H1 (cell line): ENCODE measurements at regions not wholly inside any gene's neighbourhood (a gene's known extent, or its start where the extent isn't known, plus 50 kb on each side); places are given as distances from the start of the nearest gene placed in this dataset.

Experiments
- CTCF ChIA-PET: fragments of 300-600 bp; sonication (Branson Sonifier 250); formaldehyde crosslinking; loops from one replicate; lab custom pipeline; 2021; ENCODE audit not compliant: partially characterized antibody; lab: Charles Lee
- POLR2A ChIA-PET: fragments of 300-600 bp; sonication (Branson Sonifier 250); formaldehyde crosslinking; loops from one replicate; lab custom pipeline; 2021; ENCODE audit warnings: inconsistent platforms; ENCODE audit not compliant: partially characterized antibody; lab: Charles Lee
- DNase-seq, 2 experiments: peaks; one replicate each; pipeline versions ENCODE4 v3.0.0 to v3.0.0-alpha.2; 2010 to 2022; ENCODE audit warnings: low spot score in 2 of 2, low read depth in 1 of 2, mixed read lengths in 1 of 2
- FAIRE-seq: peaks from 2 replicates; lab custom pipeline; 2011; peaks lifted over from hg19 to GRCh38; lab: Jason Lieb, UNC
- H2AFZ ChIP-seq: 2 replicates; pipeline ENCODE4 v1.8.1; 2012; ENCODE audit warnings: low read length, inconsistent platforms
- H2AK5ac ChIP-seq: 2 replicates; pipeline ENCODE4 v1.6.1; 2013; ENCODE audit warnings: low read depth, low read length
- H2BK120ac ChIP-seq: replicated peaks from 2 replicates; pipeline ENCODE3; 2013; ENCODE audit warnings: low read depth, low read length, inconsistent platforms
- H2BK12ac ChIP-seq: 2 replicates; pipeline ENCODE4 v1.6.1; 2013; ENCODE audit warnings: low read depth, low read length
- H2BK15ac ChIP-seq: 2 replicates; pipeline ENCODE4 v1.6.1; 2013; ENCODE audit warnings: low read length
- H2BK20ac ChIP-seq: 2 replicates; pipeline ENCODE4 v1.6.1; 2013; ENCODE audit warnings: low read length
- H2BK5ac ChIP-seq: 2 replicates; pipeline ENCODE4 v1.6.1; 2013; ENCODE audit warnings: low read depth, low read length
- H3K14ac ChIP-seq: 2 replicates; pipeline ENCODE4 v1.6.1; 2013; ENCODE audit warnings: inconsistent platforms; ENCODE audit not compliant: insufficient read length
- H3K18ac ChIP-seq: 2 replicates; pipeline ENCODE4 v1.6.1; 2013; ENCODE audit warnings: low read length; ENCODE audit errors: extremely low read depth
- H3K23ac ChIP-seq: 2 replicates; pipeline ENCODE4 v1.6.1; 2013; ENCODE audit warnings: inconsistent platforms; ENCODE audit not compliant: insufficient read length
- H3K23me2 ChIP-seq: 2 replicates; pipeline ENCODE4 v1.6.1; 2013; ENCODE audit warnings: low read depth, low read length
- H3K27ac ChIP-seq: 2 replicates; pipeline ENCODE4 v1.6.1; 2011; ENCODE audit warnings: low read depth, low read length, inconsistent platforms
- H3K27me3 ChIP-seq, 4 experiments: replicated peaks in 1 of 4; 1 replicate in 1 of 4; 2 replicates in 3 of 4; pipeline versions ENCODE4 v1.6.1 to v1.8.1; 2011 to 2013; ENCODE audit warnings: low read length in 3 of 4, mild to moderate bottlenecking in 3 of 4, inconsistent platforms in 2 of 4, mixed read lengths in 2 of 4, moderate library complexity in 1 of 4; ENCODE audit not compliant: control insufficient read depth in 3 of 4, insufficient read depth in 3 of 4; ENCODE audit errors: extremely low read depth in 1 of 4
- H3K36me3 ChIP-seq, 4 experiments: 2 replicates each; pipeline versions ENCODE4 v1.6.1 to v1.8.1; 2011 to 2013; ENCODE audit warnings: mild to moderate bottlenecking in 4 of 4, low read length in 3 of 4, moderate library complexity in 2 of 4, control low read depth in 1 of 4, inconsistent platforms in 1 of 4; ENCODE audit not compliant: insufficient read depth in 4 of 4, control insufficient read depth in 2 of 4
- H3K4ac ChIP-seq: replicated peaks from 2 replicates; pipeline ENCODE3; 2013; ENCODE audit warnings: low read length, low read depth, mixed read lengths, inconsistent platforms; ENCODE audit not compliant: insufficient read length
- H3K4me1 ChIP-seq, 4 experiments: replicated peaks in 1 of 4; 1 replicate in 1 of 4; 2 replicates in 3 of 4; pipeline versions ENCODE4 v1.6.1 to v1.8.1; 2011 to 2013; ENCODE audit warnings: low read length in 3 of 4, inconsistent platforms in 2 of 4, mixed read lengths in 1 of 4; ENCODE audit not compliant: insufficient read depth in 4 of 4, control insufficient read depth in 3 of 4
- H3K4me2 ChIP-seq, 2 experiments: 2 replicates each; pipeline versions ENCODE4 v1.6.1 to v1.8.1; 2011 to 2013; ENCODE audit warnings: low read depth in 2 of 2, low read length in 2 of 2, control low read depth in 1 of 2, inconsistent platforms in 1 of 2, mild to moderate bottlenecking in 1 of 2; ENCODE audit not compliant: insufficient read depth in 1 of 2
- H3K4me3 ChIP-seq, 4 experiments: fragments of 200-600, 300-600 bp in 1 of 4; sonication (generic), shearing (Covaris generic), sonication (Bioruptor Twin) in 1 of 4; 2 replicates each; pipeline versions ENCODE4 v1.5.1 to v1.8.1; 2011 to 2016; ENCODE audit warnings: low read length in 4 of 4, low read depth in 3 of 4, control low read depth in 2 of 4, inconsistent platforms in 2 of 4, mild to moderate bottlenecking in 2 of 4, mixed read lengths in 1 of 4, moderate library complexity in 1 of 4; ENCODE audit not compliant: insufficient read depth in 2 of 4; ENCODE audit errors: extremely low read depth in 1 of 4
- H3K56ac ChIP-seq: replicated peaks from 2 replicates; pipeline ENCODE3; 2013; ENCODE audit warnings: low read depth, mild to moderate bottlenecking, mixed read lengths, low read length, inconsistent platforms; ENCODE audit not compliant: insufficient read length
- H3K79me1 ChIP-seq: 2 replicates; pipeline ENCODE4 v1.6.1; 2013; ENCODE audit warnings: low read depth, low read length, control low read depth
- H3K79me2 ChIP-seq, 2 experiments: 2 replicates each; pipeline versions ENCODE4 v1.6.1 to v1.8.1; 2012 to 2013; ENCODE audit warnings: low read length in 2 of 2, mild to moderate bottlenecking in 2 of 2, inconsistent platforms in 1 of 2; ENCODE audit not compliant: insufficient read depth in 2 of 2, control insufficient read depth in 1 of 2
- H3K9ac ChIP-seq, 4 experiments: replicated peaks in 1 of 4; 1 replicate in 1 of 4; 2 replicates in 3 of 4; pipeline versions ENCODE4 v1.6.1 to v1.8.1; 2011 to 2013; ENCODE audit warnings: low read depth in 3 of 4, low read length in 3 of 4, control low read depth in 2 of 4, mild to moderate bottlenecking in 2 of 4, moderate library complexity in 2 of 4, inconsistent platforms in 1 of 4; ENCODE audit errors: extremely low read depth in 1 of 4
- H3K9me3 ChIP-seq, 2 experiments: 2 replicates each; pipeline versions ENCODE4 v1.6.1 to v1.8.1; 2012 to 2013; ENCODE audit warnings: mild to moderate bottlenecking in 2 of 2, moderate library complexity in 2 of 2, control low read depth in 1 of 2, inconsistent platforms in 1 of 2, low read depth in 1 of 2, low read length in 1 of 2, mixed read lengths in 1 of 2; ENCODE audit not compliant: insufficient read depth in 2 of 2
- H4K20me1 ChIP-seq, 2 experiments: replicated peaks in 1 of 2; 2 replicates each; pipeline versions ENCODE3 to v1.8.1; 2011 to 2013; ENCODE audit warnings: inconsistent platforms in 2 of 2, low read length in 2 of 2, mild to moderate bottlenecking in 1 of 2; ENCODE audit not compliant: insufficient read depth in 2 of 2, control insufficient read depth in 1 of 2
- H4K5ac ChIP-seq: 2 replicates; pipeline ENCODE4 v1.6.1; 2013; ENCODE audit warnings: low read length, low read depth, mixed read lengths, inconsistent platforms; ENCODE audit not compliant: insufficient read length
- H4K8ac ChIP-seq: 2 replicates; pipeline ENCODE4 v1.8.0; 2013; ENCODE audit warnings: mild to moderate bottlenecking, moderate library complexity, low read length, inconsistent platforms; ENCODE audit not compliant: insufficient read depth; ENCODE audit errors: extremely low read depth
- H4K91ac ChIP-seq: replicated peaks from 2 replicates; pipeline ENCODE3; 2013; ENCODE audit warnings: low read length, mixed read lengths, inconsistent platforms; ENCODE audit not compliant: insufficient read length
- ATF3 ChIP-seq: IDR thresholded peaks from 2 replicates; pipeline ENCODE4 v1.6.1; 2011; ENCODE audit warnings: low read depth, mild to moderate bottlenecking, low read length; ENCODE audit not compliant: insufficient read depth
- E2F6 ChIP-seq: IDR thresholded peaks from 2 replicates; pipeline ENCODE4 v1.6.1; 2012; ENCODE audit warnings: inconsistent platforms
- EGR1 ChIP-seq: IDR thresholded peaks from 2 replicates; pipeline ENCODE4 v1.6.1; 2011; ENCODE audit warnings: low read depth, low read length, borderline replicate concordance
- EP300 ChIP-seq, 2 experiments: IDR thresholded peaks; 1 replicate in 1 of 2; 2 replicates in 1 of 2; pipeline ENCODE4 v1.6.1; 2011 to 2012; ENCODE audit warnings: low read depth in 2 of 2, low read length in 2 of 2, mild to moderate bottlenecking in 2 of 2, borderline replicate concordance in 1 of 2, inconsistent platforms in 1 of 2, moderate library complexity in 1 of 2
- EZH2 ChIP-seq: fragments of 200-600 bp; sonication (generic); IDR thresholded peaks from 2 replicates; pipeline ENCODE4 v1.7.1; 2012; ENCODE audit warnings: low read depth, mild to moderate bottlenecking, moderate library complexity, low read length, inconsistent platforms; ENCODE audit not compliant: severe bottlenecking
- HDAC2 ChIP-seq, 2 experiments: fragments of 300-600 bp in 1 of 2; sonication (generic) in 1 of 2; IDR thresholded peaks; 2 replicates each; pipeline ENCODE4 v1.6.1; 2011 to 2012; ENCODE audit warnings: low read depth in 2 of 2, low read length in 2 of 2, mild to moderate bottlenecking in 2 of 2, moderate library complexity in 2 of 2, borderline replicate concordance in 1 of 2, inconsistent platforms in 1 of 2
- RXRA ChIP-seq: IDR thresholded peaks from 2 replicates; pipeline ENCODE4 v1.6.1; 2011; ENCODE audit warnings: low read depth, mild to moderate bottlenecking, low read length, moderate library complexity; ENCODE audit not compliant: insufficient read depth
- TEAD4 ChIP-seq: IDR thresholded peaks from 2 replicates; pipeline ENCODE4 v1.6.1; 2012; ENCODE audit warnings: low read depth, low read length, inconsistent platforms, mixed read lengths
- WGBS, 2 experiments: shearing (Covaris generic) in 1 of 2; methylation state at CpG; one replicate each; pipeline versions ENCODE4 v1.1.6 to v1.1.7; 2013 to 2015; ENCODE audit warnings: low lambda C conversion rate in 2 of 2, mixed read lengths in 2 of 2, inconsistent platforms in 1 of 2, low coverage in 1 of 2, missing lambda C conversion rate in 1 of 2; ENCODE audit not compliant: insufficient replicate concordance in 2 of 2, insufficient coverage in 1 of 2, insufficient read length in 1 of 2; ENCODE audit errors: extremely low coverage in 1 of 2, missing lambda C conversion rate in 1 of 2; 5-methylcytosine and 5-hydroxymethylcytosine counted together

DNA sequence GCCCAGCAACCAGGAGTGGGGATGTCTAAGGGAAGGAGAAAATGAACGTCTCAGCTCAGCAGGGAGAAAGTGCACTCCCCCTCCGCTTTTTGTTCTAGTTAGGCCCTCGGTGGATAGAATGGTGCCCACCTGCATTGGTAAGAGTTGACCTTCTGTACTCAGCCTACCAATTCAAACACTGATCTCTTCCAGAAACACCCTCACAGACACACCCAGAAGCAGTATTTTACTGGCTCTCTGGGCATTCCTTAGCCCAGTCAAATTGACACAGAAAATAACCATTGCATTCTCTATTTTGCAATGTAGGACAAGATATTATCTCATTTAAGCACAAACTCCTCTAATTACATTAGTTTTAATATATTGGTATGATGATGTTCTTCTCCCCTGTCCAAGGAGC, 106.1 kb upstream of the C7orf33 start:
- Histone ChIP-seq H3K56ac (no peak overlapping the region), H3K36me3 (no peaks in the 10 kb centered on the region), H2AFZ (no peak overlapping the region), H3K4me2 (no peak overlapping the region), H3K9ac (no peak overlapping the region), H3K4me3 (no peak overlapping the region), H2BK12ac (no peak overlapping the region), H3K27ac (no peak overlapping the region), H4K8ac (no peak overlapping the region), H4K5ac (no peak overlapping the region), H2BK20ac (no peak overlapping the region), H3K23me2 (no peaks in the 10 kb centered on the region), H2BK5ac (no peak overlapping the region), H3K79me1 (no peaks in the 10 kb centered on the region), H3K4ac (no peak overlapping the region), H3K23ac (no peak overlapping the region), H3K27me3 (no peaks in the 10 kb centered on the region), H2BK15ac (no peak overlapping the region), H3K79me2 (no peaks in the 10 kb centered on the region), H4K91ac (no peak overlapping the region), H3K9me3 (no peaks in the 10 kb centered on the region), H2AK5ac (no peak overlapping the region), H3K4me1 (peaks cover 0 to 1% (median 0%) of the 10 kb centered on the region in 4 experiments; a peak in 1 of 7 replicates), H4K20me1 (no peaks in the 10 kb centered on the region), H2BK120ac (no peak overlapping the region), H3K14ac (no peak overlapping the region), H3K18ac (no peak overlapping the region)
- WGBS, 2 experiments: 87% methylated on average over 3 of the region's 3 CpGs; no CpG with 5 or more reads in 1 of the 2 experiments
- DNase-seq (no peak), FAIRE-seq (no peak)
- ChIA-PET POLR2A (no interaction called here), CTCF (interaction anchor here (1.1 to 1.6 kb wide), 2 partner anchors 93 to 223 kb away, joined by 3 to 5 read pairs; no protein-coding TSS in a partner anchor)
- TF ChIP-seq EGR1 (no peak), HDAC2 (IDR thresholded peaks at IDR 0.05; ENCODE audit: borderline replicate concordance in 1 of 2, low read depth in 2 of 2, low read length in 2 of 2) (no peak), TEAD4 (no peak), EZH2 (no peak), EP300 (IDR thresholded peaks at IDR 0.05; ENCODE audit: borderline replicate concordance in 1 of 2, low read depth in 2 of 2, low read length in 2 of 2) (no peak), ATF3 (no peak), E2F6 (no peak), RXRA (no peak)
